Stomach (tissue), 8 donors: ENCODE measurements at regions not wholly inside any gene's neighbourhood (a gene's known extent, or its start where the extent isn't known, plus 50 kb on each side); places are given as distances from the start of the nearest gene placed in this dataset.

Experiments used
- DNase-seq, 2 donors: peaks; one replicate each; pipeline versions ENCODE4 v3.0.0 to v3.0.0-alpha.2; 2013 to 2019
- H3K27ac ChIP-seq, 5 donors: fragments of 200-600 bp in 4 of 5; sonication (generic) in 4 of 5; one replicate each; pipeline ENCODE4 v1.5.1; 2013 to 2019; ENCODE audit warnings: mild to moderate bottlenecking in 1 of 5, moderate library complexity in 1 of 5
- H3K27me3 ChIP-seq, 3 donors: fragments of 200-600 bp; sonication (generic); one replicate each; pipeline ENCODE4 v1.5.1; 2017 to 2019; ENCODE audit warnings: mixed run types in 1 of 3
- H3K36me3 ChIP-seq, 4 donors: fragments of 200-600 bp; sonication (generic); 1 replicate in 3 of 4; 2 replicates in 1 of 4; pipeline ENCODE4 v1.5.1; 2016 to 2019
- H3K4me1 ChIP-seq, 4 donors: fragments of 200-600 bp; sonication (generic); one replicate each; pipeline ENCODE4 v1.5.1; 2016 to 2019
- H3K4me3 ChIP-seq, 4 donors: fragments of 200-600 bp; sonication (generic) in 3 of 4; one replicate each; pipeline ENCODE4 v1.5.1; 2016 to 2019; ENCODE audit warnings: mild to moderate bottlenecking in 1 of 4
- H3K9me3 ChIP-seq, 4 donors: fragments of 200-600 bp; sonication (generic); one replicate each; pipeline ENCODE4 v1.5.1; 2016 to 2019
- EP300 ChIP-seq: sonication (generic); formaldehyde crosslinking; IDR thresholded peaks from one replicate; pipeline ENCODE4 v1.6.1; 2017; ENCODE audit warnings: antibody characterized with exemption
- POLR2A ChIP-seq, 4 donors: fragments of 450-650 bp; IDR thresholded peaks; one replicate each; pipeline ENCODE4 v1.6.1; 2016; ENCODE audit warnings: antibody characterized with exemption in 4 of 4, control low read depth in 2 of 4, mild to moderate bottlenecking in 1 of 4, moderate library complexity in 1 of 4
- POLR2AphosphoS5 ChIP-seq, 3 donors: sonication (generic); formaldehyde crosslinking; IDR thresholded peaks; one replicate each; pipeline ENCODE4 v1.6.1; 2016; ENCODE audit warnings: antibody characterized with exemption in 3 of 3
- WGBS, 5 donors: extraction: QIAGEN DNeasy Blood & Tissue Kit in 3 of 5; methylation state at CpG; one replicate each; pipeline versions ENCODE4 v1.1.5 to v1.1.7; 2013 to 2018; 5-methylcytosine and 5-hydroxymethylcytosine counted together
- intact Hi-C: fragments of 100-400 bp; cut with DNase I; formaldehyde crosslinking; loops from one replicate; pipeline ENCODE4 v1.15.1; 2023; ENCODE audit warnings: low total_unique reads
- TF ChIP-seq, protein P1 (sequence below), 7 experiments: fragments of 450-650 bp in 4 of 7; fragments of 200-600 bp in 3 of 7; sonication (generic) in 3 of 7; IDR thresholded peaks; one replicate each; pipeline ENCODE4 v1.5.1; 2016 to 2019; ENCODE audit warnings: antibody characterized with exemption in 7 of 7, control low read depth in 2 of 7, mild to moderate bottlenecking in 1 of 7
- donor health status: healthy with polysubstance abuse.
- donor health status: Bipolar disorder and iron deficiency.
- donor health status: healthy.

DNA sequence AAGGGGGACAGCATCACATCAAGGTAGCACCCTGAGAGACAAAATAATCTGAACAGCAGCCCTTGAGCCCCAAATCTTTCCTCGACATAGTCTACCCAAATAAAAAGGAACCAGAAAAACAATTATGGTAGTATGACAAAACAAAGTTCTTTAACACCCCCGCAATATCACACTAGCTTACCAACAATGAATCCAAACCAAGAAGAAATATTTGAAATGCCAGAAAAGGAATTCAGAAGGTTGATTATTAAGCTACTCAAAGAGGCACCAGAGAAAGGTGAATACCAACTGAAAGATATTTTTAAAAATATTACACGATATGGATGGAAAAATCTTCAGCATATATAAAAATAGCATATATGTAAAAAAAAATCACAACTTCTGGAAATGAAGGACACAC is 252.9 kb upstream of the SLITRK6 start:
- TF ChIP-seq POLR2A (IDR thresholded peaks at IDR 0.05) (no peak), EP300 (no peak), POLR2AphosphoS5 (IDR thresholded peaks at IDR 0.05) (no peak)
- TF ChIP-seq, protein P1, sequence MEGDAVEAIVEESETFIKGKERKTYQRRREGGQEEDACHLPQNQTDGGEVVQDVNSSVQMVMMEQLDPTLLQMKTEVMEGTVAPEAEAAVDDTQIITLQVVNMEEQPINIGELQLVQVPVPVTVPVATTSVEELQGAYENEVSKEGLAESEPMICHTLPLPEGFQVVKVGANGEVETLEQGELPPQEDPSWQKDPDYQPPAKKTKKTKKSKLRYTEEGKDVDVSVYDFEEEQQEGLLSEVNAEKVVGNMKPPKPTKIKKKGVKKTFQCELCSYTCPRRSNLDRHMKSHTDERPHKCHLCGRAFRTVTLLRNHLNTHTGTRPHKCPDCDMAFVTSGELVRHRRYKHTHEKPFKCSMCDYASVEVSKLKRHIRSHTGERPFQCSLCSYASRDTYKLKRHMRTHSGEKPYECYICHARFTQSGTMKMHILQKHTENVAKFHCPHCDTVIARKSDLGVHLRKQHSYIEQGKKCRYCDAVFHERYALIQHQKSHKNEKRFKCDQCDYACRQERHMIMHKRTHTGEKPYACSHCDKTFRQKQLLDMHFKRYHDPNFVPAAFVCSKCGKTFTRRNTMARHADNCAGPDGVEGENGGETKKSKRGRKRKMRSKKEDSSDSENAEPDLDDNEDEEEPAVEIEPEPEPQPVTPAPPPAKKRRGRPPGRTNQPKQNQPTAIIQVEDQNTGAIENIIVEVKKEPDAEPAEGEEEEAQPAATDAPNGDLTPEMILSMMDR (IDR thresholded peaks at IDR 0.05), result no peak
- Histone ChIP-seq H3K27me3 (no peaks in the 10 kb centered on the region), H3K27ac (no peak overlapping the region), H3K4me3 (no peak overlapping the region), H3K9me3 (peaks cover 0 to 26% (median 4%) of the 10 kb centered on the region in 4 donors), H3K36me3 (no peaks in the 10 kb centered on the region), H3K4me1 (no peaks in the 10 kb centered on the region)
- intact Hi-C loops, result no loop called here
- 79 to 93% (median 90%) methylated on average over 3 of the region's 3 CpGs for WGBS, 5 donors
- DNase-seq, result no peak

DNA sequence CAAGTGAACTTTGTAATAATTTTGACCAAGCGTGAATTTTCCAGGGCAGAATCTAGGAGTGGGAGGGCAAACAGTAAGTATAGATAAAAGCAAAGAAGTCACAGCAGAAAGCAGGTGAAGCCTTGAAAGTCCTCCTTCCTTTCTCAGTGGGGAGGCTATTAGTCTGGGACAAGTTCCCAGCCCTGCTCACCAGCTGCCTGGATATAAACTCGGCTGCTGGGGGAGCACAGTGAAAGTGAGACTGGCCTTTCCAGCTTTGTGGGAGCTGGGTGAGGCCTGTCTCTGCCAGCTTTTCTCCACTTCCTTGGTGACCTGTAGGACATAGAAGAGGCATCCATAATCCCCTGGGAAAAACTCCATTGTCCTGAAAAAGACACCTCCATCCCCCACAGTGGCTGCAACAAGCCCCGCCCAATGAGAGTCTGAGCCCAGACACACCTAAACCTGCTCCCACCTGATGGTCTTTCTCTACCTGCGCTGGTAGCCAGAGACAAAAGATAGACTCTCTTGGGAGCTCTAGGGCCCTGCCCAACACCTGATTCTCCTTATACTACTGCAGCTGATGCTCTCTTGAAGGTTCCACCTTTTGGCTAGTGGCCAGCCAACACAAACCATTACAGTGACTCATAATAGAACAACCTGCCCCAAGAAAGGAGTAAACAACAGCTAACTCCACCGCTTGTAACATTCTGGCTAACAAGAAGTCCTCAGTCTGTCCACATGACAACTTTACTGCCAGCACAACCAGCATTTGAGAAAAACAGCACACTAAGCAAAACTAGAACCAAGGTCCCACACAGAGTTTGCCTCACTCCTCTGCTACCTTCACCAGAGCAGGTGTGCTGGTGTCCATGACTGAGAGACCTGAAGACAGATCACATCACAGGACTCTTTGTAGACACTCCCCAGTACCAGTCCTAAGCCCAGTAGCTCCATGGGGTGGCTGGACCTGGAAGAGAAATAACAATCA is 252.2 kb upstream of the SLITRK6 start:
- Histone ChIP-seq H3K9me3 (peaks cover 0 to 26% (median 4%) of the 10 kb centered on the region in 4 donors), H3K36me3 (no peaks in the 10 kb centered on the region), H3K27me3 (no peaks in the 10 kb centered on the region), H3K4me1 (no peaks in the 10 kb centered on the region), H3K27ac (no peak overlapping the region), H3K4me3 (no peak overlapping the region)
- TF ChIP-seq EP300, result no peak
- TF ChIP-seq, protein P1 (IDR thresholded peaks at IDR 0.05), result no peak
- TF ChIP-seq POLR2AphosphoS5 (IDR thresholded peaks at IDR 0.05), result no peak
- TF ChIP-seq POLR2A (IDR thresholded peaks at IDR 0.05), result no peak
- DNase-seq, result peak in 1 of 2 donors; percentile 12
- intact Hi-C loops, result no loop called here
- 59 to 74% (median 64%) methylated on average over 4 to 5 of the region's 5 CpGs for WGBS, 5 donors

DNA sequence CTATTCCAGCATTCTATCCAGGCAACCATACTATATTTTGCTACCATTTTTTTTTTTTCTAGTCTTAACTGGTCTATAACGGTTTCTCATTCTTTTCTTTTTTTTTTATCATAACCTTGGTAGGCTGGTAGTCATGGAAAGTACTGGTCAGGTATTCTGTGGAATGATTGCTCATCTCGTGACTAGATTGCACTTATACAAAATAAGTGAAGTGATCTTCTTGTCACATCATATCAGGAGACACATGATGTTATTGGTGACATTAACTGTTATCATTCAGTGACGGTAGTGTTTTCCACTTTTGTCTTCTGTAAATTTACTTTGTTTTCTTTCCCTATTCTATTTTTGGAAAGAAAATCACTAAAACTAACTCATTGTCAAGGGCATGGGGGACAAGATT is 239.3 kb upstream of the SLITRK6 start:
- Histone ChIP-seq H3K27me3 (no peaks in the 10 kb centered on the region), H3K4me3 (no peak overlapping the region), H3K27ac (no peak overlapping the region), H3K4me1 (no peaks in the 10 kb centered on the region), H3K9me3 (peaks cover 0 to 15% (median 0%) of the 10 kb centered on the region in 4 donors), H3K36me3 (no peaks in the 10 kb centered on the region)
- intact Hi-C loops, result no loop called here
- TF ChIP-seq EP300 (no peak), POLR2A (IDR thresholded peaks at IDR 0.05) (no peak), POLR2AphosphoS5 (IDR thresholded peaks at IDR 0.05) (no peak)
- TF ChIP-seq, protein P1 (IDR thresholded peaks at IDR 0.05), result no peak
- DNase-seq, result no peak
- 66 to 77% (median 68%) methylated on average over 3 of the region's 3 CpGs for WGBS, 5 donors

DNA sequence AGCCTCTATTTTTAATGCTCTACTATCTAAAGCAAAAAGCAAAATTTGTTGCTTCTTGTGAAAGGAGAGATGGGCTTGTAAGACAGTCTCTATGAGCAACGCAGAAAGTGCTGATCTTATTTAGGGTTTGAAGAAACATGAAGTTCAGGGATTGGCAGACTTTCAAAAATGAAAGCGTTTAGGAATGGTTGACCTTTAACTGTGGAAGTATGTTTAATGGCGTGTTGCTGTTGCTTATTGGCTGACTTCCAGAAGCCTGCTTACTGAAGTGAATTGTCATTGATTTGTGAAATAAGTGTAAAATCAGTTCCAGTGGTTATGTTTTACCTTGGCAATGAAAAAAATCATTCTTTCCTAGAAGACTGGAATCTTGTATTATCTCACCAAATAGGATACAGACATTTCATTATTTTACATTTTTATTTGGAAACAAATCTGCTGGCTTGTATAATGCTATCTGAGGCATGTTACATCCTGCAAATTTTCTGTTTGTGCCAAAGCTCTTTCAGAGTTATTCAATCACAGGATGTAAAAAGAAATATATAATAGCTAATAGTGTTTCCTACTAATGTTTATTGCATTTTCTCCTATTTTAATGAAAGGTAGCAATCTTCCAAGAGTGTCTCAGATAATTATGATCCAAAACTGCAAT is 221.3 kb upstream of the SLITRK6 start:
- TF ChIP-seq, protein P1 (IDR thresholded peaks at IDR 0.05), result no peak
- no peak overlapping the region for H3K4me3 ChIP-seq
- WGBS, 5 donors, result 20 to 44% (median 31%) methylated on average over 3 of the region's 3 CpGs
- no peaks in the 10 kb centered on the region for H3K27me3 ChIP-seq
- no peaks in the 10 kb centered on the region for H3K36me3 ChIP-seq
- intact Hi-C loops, result no loop called here
- H3K9me3 ChIP-seq, result no peaks in the 10 kb centered on the region
- peak in 1 of 2 donors; percentile 83 for DNase-seq
- peaks cover 0 to 9% (median 4%) of the 10 kb centered on the region in 4 donors for H3K4me1 ChIP-seq
- no peak overlapping the region for H3K27ac ChIP-seq
